LNCAP (cell line): ENCODE measurements at regions not wholly inside any gene's neighbourhood (a gene's known extent, or its start where the extent isn't known, plus 50 kb on each side); places are given as distances from the start of the nearest gene placed in this dataset.

ENCODE experiments used
- TF ChIP-seq, protein P1 (sequence below): fragments of 450-650 bp; IDR thresholded peaks from 2 replicates; pipeline ENCODE4 v1.5.1; 2017; ENCODE audit warnings: mild to moderate bottlenecking

DNA sequence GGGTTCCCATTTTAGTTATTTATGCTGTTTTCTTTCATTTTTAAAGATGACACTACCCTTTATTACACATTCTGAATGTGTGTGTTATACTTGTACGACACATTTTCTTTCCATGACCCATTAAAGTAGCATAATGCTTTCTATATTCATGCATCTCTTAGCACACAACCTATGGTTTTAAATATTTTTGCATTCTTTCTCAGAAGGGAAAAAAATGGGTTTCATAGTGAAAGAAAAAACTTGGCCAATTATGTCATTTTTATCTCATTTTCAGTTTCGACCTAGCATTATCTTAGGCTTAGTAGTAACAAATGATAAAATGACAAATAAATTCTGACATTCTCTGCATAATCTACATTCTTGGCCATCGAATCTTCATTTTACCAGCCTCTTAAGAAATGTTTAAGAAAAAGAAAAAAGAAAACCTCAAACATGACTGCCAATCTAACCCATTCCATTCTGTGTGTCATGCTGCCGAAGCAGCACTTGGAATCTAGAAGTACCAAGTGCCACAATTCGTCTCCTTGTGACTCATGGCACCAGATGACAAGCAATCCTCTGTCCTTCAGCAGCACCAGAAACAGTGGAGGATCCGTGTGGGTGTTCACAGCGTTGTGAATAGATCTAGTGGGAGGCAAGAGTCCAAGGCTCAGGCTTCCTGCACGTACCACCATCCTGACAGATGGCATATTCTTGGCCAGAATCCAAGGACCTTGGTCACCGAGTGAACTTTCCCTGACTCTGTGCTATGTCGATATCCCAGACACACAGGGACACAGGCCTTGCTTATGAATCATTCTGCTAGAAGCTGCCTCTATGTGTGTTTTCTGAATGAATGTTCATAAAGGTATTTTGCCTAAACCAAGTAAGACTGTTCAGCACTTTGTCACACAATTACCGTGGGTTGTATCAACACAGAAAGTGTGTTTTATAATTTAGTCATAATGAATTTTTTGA lies 502.7 kb downstream of the NR2F1-AS1 start:
- TF ChIP-seq, protein P1, sequence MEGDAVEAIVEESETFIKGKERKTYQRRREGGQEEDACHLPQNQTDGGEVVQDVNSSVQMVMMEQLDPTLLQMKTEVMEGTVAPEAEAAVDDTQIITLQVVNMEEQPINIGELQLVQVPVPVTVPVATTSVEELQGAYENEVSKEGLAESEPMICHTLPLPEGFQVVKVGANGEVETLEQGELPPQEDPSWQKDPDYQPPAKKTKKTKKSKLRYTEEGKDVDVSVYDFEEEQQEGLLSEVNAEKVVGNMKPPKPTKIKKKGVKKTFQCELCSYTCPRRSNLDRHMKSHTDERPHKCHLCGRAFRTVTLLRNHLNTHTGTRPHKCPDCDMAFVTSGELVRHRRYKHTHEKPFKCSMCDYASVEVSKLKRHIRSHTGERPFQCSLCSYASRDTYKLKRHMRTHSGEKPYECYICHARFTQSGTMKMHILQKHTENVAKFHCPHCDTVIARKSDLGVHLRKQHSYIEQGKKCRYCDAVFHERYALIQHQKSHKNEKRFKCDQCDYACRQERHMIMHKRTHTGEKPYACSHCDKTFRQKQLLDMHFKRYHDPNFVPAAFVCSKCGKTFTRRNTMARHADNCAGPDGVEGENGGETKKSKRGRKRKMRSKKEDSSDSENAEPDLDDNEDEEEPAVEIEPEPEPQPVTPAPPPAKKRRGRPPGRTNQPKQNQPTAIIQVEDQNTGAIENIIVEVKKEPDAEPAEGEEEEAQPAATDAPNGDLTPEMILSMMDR, result no peak

DNA sequence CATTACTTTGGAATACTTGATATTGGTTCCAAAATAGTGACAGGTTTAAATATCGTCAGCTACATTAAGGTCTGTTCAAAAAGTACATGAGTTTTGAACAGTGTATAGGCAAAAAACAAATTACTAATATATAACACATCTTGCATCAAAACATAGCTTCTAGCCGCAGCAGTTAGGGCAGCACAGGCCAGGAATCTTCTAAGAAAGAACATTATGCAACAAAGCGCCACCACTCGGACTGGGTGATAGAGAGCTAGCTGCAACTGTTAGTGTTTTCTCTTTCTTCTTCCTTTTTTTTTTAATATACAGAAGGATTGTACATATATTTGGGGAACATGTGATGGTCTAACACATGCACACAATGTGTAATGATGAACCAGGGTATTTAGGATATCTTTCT lies 504.5 kb downstream of the NR2F1-AS1 start:
- TF ChIP-seq, protein P1, result no peak

- TF ChIP-seq, protein P1, result no peak
Observed at GRCh38 chr5:93076096-93076495, 504.9 kb downstream of the NR2F1-AS1 start.

DNA sequence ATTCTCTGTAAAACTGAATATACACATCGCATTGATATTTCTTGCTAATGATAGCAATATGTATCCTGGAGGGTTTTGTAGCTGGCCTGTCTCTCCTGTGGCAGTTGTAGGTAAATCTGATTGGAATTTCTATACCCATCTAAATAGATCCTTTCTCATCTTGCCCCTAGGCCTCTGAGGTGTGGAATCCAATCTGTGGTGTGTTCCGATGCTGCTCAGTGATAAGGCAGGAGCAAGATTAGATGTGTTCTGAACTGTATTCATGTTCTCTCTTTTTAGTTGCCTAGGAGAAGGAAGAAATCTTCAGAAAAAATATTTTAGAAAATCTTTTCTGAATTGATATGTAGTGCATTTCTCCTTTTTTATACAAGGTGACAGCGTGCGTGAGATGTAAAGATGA lies 507.5 kb downstream of the NR2F1-AS1 start:
- TF ChIP-seq, protein P1, result no peak

GRCh38 chr5:93072831-93073459 lies 508.1 kb downstream of the NR2F1-AS1 start:
- TF ChIP-seq, protein P1, result no peak

- TF ChIP-seq, protein P1, result no peak
Observed at GRCh38 chr5:93071710-93072109, 509.3 kb downstream of the NR2F1-AS1 start.

DNA sequence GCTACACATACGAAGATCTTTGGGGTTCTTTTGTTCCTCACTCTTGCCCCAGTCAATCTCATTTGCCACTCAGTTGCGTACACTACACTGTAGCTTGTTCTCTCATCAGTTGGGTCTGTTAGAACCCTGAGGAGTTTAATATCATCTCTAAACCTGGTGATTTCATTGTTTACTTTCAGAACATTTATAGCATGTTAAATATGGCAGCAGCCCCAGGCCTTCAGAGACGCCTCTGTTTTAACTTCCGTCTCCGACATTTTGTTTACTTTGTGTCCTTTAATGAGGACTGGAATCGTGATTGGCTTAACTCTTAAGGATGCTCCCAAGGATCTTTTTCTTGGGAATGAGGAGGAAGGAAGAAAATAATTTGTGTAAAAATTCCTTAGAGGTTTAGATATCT lies 510.1 kb downstream of the NR2F1-AS1 start:
- TF ChIP-seq, protein P1, result no peak
